Activated CD4-positive, alpha-beta T cell treated with anti-CD3 and anti-CD28 coated beads, Interleukin-2, amount 50 U/mL, for 16 hours (primary cell): ENCODE measurements at regions not wholly inside any gene's neighbourhood (a gene's known extent, or its start where the extent isn't known, plus 50 kb on each side); places are given as distances from the start of the nearest gene placed in this dataset.
"Not testable (repeated sequence)": the region's sequence is repeated elsewhere in the genome, so short reads cannot be mapped to it uniquely, and the experiment has no call there.

Experiments used
- DNase-seq: peaks from one replicate; pipeline ENCODE4 v3.0.0-alpha.2; 2020

DNA sequence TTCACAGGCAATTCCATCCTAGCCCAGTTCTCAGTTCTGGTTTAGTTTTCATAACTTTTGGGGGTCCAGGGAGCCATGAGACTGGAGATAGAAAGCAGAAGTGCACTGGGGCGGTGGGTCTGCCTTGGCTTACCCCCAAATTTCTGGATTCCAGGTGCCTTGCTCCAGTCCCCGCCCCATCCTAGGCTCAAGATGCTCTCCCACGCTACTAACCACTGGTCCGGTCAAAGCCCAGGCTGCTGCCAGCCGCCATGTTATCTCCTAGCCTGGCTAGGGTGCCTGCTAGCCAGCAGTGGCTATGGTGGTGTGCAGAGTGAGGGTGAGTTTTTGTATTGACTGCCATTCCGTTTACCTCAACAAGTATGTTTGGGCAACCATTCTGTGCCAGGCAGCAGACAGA, 107.6 kb upstream of the FOXD4L5 start:
- DNase-seq: not testable (repeated sequence)

DNA sequence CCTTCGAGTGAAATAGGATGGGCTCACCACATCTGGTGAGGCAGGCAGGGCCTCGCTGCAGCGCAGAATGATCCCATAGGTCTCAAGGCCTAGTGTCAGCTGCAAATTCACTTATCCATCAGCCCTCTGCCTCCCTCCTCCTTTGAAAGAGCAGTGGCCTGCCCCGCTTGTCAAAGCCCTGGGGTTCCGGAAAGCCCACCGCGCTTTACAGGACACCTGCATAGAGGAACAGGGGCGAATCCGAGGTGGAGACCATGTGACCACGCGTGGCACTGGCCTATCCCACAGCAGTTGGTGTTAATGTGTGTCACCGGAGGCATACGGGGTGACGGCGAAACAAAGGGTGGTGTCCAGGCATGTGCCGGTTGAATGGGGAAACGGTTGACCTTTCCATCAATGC, 104.7 kb upstream of the FOXD4L5 start:
- DNase-seq: peak; percentile 24

DNA sequence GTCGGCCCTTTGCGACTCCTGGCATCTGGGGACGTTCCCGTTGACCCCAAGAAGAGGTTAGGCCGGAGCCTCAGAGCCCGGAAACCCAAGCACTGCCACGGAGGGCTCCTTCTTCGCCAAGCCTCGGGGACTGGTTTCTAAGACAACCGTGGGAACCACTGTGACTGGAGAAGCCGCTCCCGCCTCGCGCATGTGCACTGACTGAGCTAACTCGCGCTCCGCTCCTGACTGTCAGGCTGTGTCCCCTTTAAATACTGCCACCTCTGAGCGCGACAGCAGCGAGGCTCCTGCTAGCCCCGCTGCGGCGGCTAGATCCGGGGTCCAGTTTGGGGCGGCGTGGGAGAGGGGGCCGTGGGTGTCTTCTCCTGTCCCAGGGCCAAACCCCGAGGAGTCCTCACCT, 104.2 kb upstream of the FOXD4L5 start:
- not testable (repeated sequence) for DNase-seq

DNA sequence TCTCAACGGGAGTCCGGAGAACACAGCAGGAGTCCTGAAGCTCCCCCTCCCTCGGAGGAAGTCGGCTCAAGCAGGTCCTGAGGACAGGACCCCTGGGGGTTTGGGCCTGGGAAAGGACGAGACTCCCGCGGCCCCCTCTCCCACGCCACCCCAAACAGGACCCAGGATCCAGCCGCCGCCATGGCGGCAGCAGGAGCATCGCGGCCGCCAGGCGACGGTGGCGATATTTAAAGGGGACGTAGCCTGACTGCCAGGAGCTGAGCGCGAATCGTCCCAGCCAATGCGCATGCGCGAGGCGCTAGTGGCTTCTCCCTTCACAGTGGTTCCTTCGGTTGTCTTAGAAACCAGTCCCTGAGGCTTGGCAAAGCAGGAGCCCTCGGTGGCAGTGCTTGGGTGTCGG, 101.7 kb upstream of the FOXD4L5 start:
- DNase-seq: peak; percentile 78

DNA sequence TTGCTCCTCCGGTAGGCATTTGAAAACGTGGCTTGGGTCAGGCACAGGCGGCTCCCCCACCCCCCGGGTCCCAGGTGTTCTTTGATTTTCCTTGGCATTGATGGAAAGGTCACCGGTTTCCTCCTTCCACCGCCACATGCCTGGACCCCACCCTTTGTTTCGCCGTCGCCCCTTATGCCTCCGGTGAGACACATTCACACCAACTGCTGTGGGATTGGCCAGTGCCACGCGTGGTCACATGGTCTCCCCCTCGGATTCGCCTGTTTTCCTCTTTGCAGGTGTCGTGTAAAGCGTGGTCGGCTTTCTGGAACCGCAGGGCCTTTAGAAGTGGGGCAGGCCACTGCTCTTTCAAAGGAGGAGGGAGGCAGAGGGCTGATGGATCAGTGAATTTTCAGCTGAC, 101.2 kb upstream of the FOXD4L5 start:
- DNase-seq: not testable (repeated sequence)

DNA sequence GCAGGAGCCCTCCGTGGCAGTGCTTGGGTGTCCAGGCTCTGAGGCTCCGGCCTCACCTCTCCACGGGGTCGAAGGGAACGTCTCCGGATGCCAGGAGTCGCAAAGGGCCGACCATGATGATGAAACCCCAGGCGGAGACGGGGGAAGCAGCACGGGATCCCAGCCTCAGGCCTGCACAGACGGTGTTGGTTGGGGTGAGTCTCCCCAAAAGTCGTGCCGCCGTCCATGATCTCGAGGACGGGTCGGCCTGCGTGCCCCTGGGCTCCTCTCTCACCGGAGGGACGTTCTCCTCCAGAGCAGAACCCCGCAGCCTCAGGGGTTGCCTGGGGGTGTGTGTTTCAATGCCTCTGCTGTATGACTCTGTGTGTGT, 100.6 kb upstream of the FOXD4L5 start:
- DNase-seq: not testable (repeated sequence)

DNA sequence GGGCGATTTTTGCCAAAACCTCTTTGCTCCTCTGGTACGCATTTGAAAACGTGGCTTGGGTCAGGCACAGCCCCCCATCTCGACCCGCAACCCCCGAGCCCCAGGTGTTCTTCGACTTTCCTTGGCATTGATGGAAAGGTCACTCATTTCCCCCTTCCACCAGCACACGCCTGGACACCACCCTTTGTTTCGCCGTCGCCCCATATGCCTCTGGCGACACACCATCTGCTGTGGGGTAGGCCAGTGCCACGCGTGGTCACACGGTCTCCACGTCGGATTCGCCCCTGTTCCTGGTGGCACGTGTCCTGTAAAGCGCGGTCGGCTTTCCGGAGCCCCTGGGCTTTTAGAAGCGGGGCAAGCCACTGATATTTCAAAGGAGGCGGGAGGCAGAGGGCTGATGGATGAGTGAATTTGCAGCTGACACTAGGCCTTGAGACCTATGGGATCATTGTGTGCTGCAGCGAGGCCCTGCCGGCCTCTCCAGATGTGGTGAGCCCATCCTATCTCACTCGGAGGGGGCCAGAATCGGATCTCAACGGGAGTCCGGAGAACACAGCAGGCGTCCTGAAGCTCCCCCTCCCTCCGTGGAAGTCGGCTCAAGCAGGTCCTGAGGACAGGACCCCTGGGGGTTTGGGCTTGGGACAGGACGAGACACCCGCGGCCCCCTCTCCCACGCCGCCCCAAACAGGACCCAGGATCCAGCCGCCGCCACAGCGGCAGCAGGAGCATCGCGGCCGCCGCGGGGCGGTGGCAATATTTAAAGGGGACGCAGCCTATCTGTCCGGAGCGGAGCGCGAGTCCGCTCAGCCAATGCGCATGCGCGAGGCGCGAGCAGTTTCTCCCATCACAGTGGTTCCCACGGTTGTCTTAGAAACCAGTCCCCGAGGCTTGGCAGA, 100.0 kb upstream of the FOXD4L5 start:
- DNase-seq: not testable (repeated sequence)

DNA sequence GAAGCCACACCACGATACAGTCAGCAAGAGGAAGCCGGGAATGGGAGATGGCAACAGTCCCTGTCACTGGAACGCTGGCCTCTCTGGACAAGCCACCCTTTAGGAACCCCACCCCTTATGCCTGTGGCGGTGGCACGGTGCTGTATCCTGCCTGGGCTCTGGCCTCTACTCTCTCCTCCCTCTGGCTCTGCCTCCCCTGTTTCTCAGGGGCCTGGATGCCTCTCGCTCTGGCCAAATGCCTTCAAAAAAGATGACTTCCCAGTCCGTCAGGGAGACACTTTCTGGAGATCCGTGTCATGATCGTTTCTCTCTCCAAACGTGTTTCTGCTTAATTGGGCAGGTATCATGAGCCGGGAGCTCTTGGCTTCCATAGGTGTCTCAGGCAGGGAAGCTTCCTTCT, 99.1 kb upstream of the FOXD4L5 start:
- not testable (repeated sequence) for DNase-seq

DNA sequence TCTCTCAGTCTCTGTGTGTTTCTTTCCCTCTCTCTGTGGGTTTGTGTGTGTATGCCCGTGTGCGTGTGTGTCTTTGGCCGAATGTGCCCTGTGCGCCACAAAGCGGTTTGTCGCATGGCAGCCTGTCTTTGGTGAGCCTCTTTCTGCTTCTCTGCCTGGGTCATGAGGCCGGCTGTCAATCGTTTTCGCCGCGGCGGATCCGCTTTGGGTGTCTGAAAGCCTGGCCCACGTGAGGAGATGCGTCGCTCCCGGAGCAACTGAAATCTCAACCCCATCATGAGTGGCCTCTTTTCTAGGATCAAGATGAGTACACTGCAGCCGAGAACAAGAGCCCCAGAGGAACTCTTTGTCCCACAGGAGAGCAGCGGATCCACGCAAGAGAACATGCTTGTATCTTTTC, 98.6 kb upstream of the FOXD4L5 start:
- DNase-seq: not testable (repeated sequence)

DNA sequence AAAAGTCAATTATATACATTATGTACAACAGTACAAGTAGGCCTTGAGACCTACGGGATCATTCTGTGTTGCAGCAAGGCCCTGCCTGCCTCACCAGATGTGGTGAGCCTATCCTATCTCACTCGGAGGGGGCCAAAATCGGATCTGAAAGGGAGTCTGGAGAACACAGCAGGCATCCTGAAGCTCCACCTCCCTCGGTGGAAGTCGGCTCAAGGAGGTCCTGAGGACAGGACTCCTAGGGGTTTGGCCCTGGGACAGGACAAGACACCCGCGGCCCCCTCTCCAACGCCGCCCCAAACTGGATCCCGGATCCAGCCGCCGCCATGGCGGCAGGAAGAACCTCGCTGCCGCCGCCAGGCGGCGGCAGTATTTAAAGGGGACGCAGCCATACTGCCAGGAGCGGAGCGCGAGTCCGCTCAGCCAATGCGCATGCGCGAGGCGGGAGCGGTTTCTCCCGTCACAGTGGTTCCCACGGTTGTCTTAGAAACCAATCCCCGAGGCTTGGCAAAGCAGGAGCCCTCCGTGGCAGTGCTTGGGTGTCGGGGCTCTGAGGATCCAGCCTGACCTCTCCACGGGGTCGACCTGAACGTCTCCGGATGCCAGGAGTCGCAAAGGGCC, 97.8 kb upstream of the FOXD4L5 start:
- DNase-seq: not testable (repeated sequence)
